ENCODE measurements at regions not wholly inside any gene's neighbourhood (a gene's known extent, or its start where the extent isn't known, plus 50 kb on each side); places are given as distances from the start of the nearest gene placed in this dataset.
"Not testable (repeated sequence)": the region's sequence is repeated elsewhere in the genome, so short reads cannot be mapped to it uniquely, and the experiment has no call there.

GRCh38 chr5:135151660-135152059, 117.6 kb upstream of the PITX1 start:
- not testable (repeated sequence) for H3K4me1 Mint-ChIP-seq; H3K9me3 ChIP-seq (ENCODE audit: control insufficient read depth, low read length, poor library complexity, severe bottlenecking); H3K4me3 Mint-ChIP-seq; H3K27ac Mint-ChIP-seq; H3K27me3 Mint-ChIP-seq; ATAC-seq; H3K36me3 Mint-ChIP-seq (ENCODE audit: low read depth); DNase-seq

- H3K4me1 Mint-ChIP-seq: no peaks in the 10 kb centered on the region
- no peak overlapping the region for H3K27ac Mint-ChIP-seq
- no peaks in the 10 kb centered on the region for H3K36me3 Mint-ChIP-seq (ENCODE audit: low read depth)
- no peak for DNase-seq
- H3K27me3 Mint-ChIP-seq: no peaks in the 10 kb centered on the region
- no peaks in the 10 kb centered on the region for H3K9me3 ChIP-seq (ENCODE audit: control insufficient read depth, low read length, poor library complexity, severe bottlenecking)
- H3K4me3 Mint-ChIP-seq: no peak overlapping the region
- ATAC-seq: no peak
Observed at GRCh38 chr5:135151256-135151655, 117.2 kb upstream of the PITX1 start.

DNA sequence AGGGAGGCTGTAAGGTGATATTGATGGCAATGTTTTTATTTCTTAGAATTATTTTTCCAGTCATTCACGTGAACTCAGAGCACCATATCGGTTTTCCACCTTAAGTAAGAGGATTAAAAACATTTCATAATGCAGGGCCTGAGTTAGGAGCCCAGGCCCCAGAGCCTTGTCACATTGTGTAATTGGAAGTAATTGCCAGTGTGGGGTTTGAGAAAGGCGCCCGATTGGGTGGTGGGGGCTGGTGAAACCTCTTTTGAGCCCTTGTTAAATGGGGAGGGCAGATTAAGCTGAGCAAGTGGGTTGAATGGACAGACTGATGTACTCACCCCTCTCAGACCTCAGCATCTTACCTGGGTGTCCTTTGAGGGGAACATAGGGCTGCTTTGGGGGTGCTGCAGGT, 116.7 kb upstream of the PITX1 start:
- H3K27me3 Mint-ChIP-seq: no peaks in the 10 kb centered on the region
- H3K36me3 Mint-ChIP-seq (ENCODE audit: low read depth): no peaks in the 10 kb centered on the region
- no peak overlapping the region for H3K27ac Mint-ChIP-seq
- no peak for DNase-seq
- no peak for ATAC-seq
- H3K9me3 ChIP-seq (ENCODE audit: control insufficient read depth, low read length, poor library complexity, severe bottlenecking): no peaks in the 10 kb centered on the region
- H3K4me3 Mint-ChIP-seq: no peak overlapping the region
- H3K4me1 Mint-ChIP-seq: no peaks in the 10 kb centered on the region

DNA sequence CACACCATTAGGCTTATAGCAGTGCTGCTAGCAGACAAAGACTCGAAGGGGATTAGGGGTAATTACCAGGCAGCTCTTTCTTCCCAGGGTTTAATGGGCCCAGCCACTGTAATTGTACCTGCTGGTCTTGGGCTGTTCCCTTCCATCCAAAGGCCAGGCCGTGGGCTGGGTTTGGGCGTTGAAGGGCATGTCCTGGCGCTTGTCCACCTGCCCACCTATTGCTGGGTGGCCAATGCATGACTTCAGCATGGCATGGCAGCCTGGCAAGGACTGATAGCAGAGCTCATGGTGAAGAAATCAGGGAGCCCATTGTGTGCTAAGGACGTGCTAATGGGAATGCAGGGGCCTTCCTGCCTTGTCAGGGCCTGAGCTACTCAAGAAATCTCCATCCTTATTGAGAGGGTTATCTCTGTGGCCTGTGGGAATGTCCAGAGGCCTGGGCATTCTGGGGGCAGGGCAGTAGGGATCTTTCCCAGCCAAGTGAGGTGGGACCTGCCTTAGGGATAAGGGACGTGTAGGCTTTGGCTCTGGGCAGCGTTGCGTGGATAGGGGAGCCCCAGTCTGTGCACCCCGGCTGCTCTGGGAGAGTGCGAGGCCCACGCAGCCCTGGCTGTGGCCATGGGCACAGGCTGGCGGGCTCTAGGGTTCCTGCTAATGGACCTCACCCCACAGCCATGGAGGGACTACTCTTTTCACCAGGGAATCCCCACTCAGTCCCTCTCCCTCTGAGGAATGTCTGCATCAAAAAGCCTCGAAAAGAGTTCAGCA, 116.1 kb upstream of the PITX1 start:
- no peaks in the 10 kb centered on the region for H3K36me3 Mint-ChIP-seq (ENCODE audit: low read depth)
- no peak for ATAC-seq
- no peaks in the 10 kb centered on the region for H3K4me1 Mint-ChIP-seq
- H3K27me3 Mint-ChIP-seq: no peaks in the 10 kb centered on the region
- no peak overlapping the region for H3K27ac Mint-ChIP-seq
- no peak overlapping the region for H3K4me3 Mint-ChIP-seq
- no peaks in the 10 kb centered on the region for H3K9me3 ChIP-seq (ENCODE audit: control insufficient read depth, low read length, poor library complexity, severe bottlenecking)
- DNase-seq: no peak

- H3K4me1 Mint-ChIP-seq: no peaks in the 10 kb centered on the region
- DNase-seq (no peak), ATAC-seq (no peak)
- no peak overlapping the region for H3K27ac Mint-ChIP-seq
- H3K27me3 Mint-ChIP-seq: no peaks in the 10 kb centered on the region
- H3K36me3 Mint-ChIP-seq (ENCODE audit: low read depth): no peaks in the 10 kb centered on the region
- H3K9me3 ChIP-seq (ENCODE audit: control insufficient read depth, low read length, poor library complexity, severe bottlenecking): no peaks in the 10 kb centered on the region
- no peak overlapping the region for H3K4me3 Mint-ChIP-seq
Observed at GRCh38 chr5:135149229-135149955, 115.4 kb upstream of the PITX1 start.

GRCh38 chr5:135147294-135148090, 113.5 kb upstream of the PITX1 start:
- DNase-seq: no peak
- no peaks in the 10 kb centered on the region for H3K4me1 Mint-ChIP-seq

DNA sequence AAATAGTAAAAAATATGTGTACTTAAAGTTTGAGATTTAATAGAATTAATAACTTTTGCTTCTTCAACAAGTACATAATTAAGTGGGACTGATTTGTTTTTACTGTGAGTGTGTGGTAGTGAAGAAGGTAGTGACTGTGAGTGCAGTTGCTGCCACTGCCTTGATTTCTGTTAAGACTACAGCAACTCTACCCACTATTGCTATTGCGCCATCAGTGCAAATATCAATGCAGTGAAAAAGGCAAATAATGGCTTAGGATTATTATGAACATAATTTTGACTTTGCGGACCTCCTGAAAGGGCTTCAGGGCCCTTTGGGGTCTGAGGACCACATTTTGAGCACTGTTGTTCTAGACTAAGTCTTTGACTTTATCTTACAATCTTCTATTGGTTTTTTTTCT, 112.0 kb upstream of the PITX1 start:
- H3K9me3 ChIP-seq (ENCODE audit: control insufficient read depth, low read length, poor library complexity, severe bottlenecking): no peaks in the 10 kb centered on the region
- Mint-ChIP-seq H3K36me3 (ENCODE audit: low read depth) (no peaks in the 10 kb centered on the region), H3K4me1 (no peaks in the 10 kb centered on the region), H3K4me3 (no peak overlapping the region), H3K27ac (no peak overlapping the region), H3K27me3 (no peaks in the 10 kb centered on the region)
- no peak for DNase-seq
- ATAC-seq: no peak

More at GRCh38 chr5:135147294-135148090, 113.5 kb upstream of the PITX1 start:
- no peaks in the 10 kb centered on the region for H3K9me3 ChIP-seq (ENCODE audit: control insufficient read depth, low read length, poor library complexity, severe bottlenecking)
- no peak overlapping the region for H3K27ac Mint-ChIP-seq
- no peak overlapping the region for H3K4me3 Mint-ChIP-seq
- H3K27me3 Mint-ChIP-seq: no peaks in the 10 kb centered on the region
- ATAC-seq: no peak
- H3K36me3 Mint-ChIP-seq (ENCODE audit: low read depth): no peaks in the 10 kb centered on the region

DNA sequence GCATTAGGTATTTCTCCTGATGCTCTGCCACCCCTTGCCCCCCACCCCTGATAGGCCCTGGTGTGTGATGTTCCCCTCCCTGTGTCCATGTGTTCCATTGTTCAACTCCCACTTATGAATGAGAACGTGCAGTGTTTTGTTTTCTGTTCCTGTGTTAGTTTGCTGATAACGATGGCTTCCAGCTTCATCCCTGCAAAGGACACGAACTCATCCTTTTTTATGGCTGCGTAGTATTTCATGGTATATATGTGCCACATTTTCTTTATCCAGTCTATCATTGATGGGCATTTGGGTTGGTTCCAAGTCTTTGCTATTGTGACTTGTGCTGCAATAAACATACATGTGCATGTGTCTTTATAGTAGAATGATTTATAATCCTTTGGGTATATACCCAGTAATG, 109.7 kb upstream of the PITX1 start:
- not testable (repeated sequence) for H3K27ac Mint-ChIP-seq; ATAC-seq; H3K36me3 Mint-ChIP-seq (ENCODE audit: low read depth); H3K4me3 Mint-ChIP-seq; DNase-seq; H3K27me3 Mint-ChIP-seq; H3K9me3 ChIP-seq (ENCODE audit: control insufficient read depth, low read length, poor library complexity, severe bottlenecking); H3K4me1 Mint-ChIP-seq

DNA sequence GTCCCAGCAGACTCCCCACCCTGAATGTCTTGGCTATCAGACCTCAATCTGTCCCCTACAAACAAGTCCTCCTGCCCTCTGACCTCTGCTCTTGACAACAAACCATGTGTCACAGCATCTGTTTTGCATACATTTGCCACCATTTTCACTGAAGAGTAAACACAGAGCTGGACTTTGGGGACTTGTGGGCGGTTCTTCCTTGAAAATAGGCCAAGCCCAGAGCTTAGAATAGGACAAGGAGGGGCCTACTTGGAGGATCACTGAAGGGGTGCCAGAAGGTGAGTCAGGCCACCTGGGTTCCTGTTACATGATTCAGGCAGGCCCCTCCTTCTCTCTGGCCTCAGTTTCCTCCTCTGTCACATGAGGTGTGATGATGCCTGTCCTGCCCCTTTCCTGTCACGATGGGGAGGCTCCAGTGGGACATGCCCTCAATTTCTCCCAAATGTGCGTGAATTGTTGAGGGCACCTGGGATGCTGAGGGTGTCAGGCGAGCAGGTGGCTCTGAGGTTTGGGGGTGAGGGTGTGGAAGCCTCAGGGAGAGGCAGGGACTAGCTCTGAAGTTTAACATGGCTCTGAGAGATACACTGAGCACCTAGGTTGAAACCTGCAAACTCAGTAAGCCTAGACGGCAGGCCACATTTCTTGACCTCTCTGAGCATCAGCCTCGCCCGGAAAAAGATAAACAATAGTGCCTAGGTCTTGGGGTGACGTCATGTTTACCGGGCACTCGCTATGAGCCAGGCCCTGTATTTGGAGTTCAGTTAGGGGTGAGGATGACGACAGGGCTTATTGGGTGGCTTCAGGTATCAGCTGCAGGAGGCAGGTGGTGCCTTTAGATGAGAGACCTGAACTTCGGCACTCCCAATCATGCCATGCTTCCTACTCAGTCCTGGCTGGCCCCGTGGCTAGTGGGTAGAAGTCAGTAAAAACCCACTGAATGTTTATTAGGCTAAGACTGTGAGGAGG, 107.6 kb upstream of the PITX1 start:
- Mint-ChIP-seq H3K4me1 (no peaks in the 10 kb centered on the region), H3K4me3 (no peak overlapping the region), H3K27ac (no peak overlapping the region)

GRCh38 chr5:135140446-135141204, 106.6 kb upstream of the PITX1 start:
- H3K9me3 ChIP-seq (ENCODE audit: control insufficient read depth, low read length, poor library complexity, severe bottlenecking): no peaks in the 10 kb centered on the region
- no peaks in the 10 kb centered on the region for H3K36me3 Mint-ChIP-seq (ENCODE audit: low read depth)
- no peaks in the 10 kb centered on the region for H3K4me1 Mint-ChIP-seq
- no peak overlapping the region for H3K4me3 Mint-ChIP-seq
- ATAC-seq: peak; percentile 58
- no peak for DNase-seq
- H3K27me3 Mint-ChIP-seq: peaks cover 15% of the 10 kb centered on the region
- no peak overlapping the region for H3K27ac Mint-ChIP-seq

More for the DNA sequence above, 107.6 kb upstream of the PITX1 start:
- no peaks in the 10 kb centered on the region for H3K36me3 Mint-ChIP-seq (ENCODE audit: low read depth)
- no peak for DNase-seq
- ATAC-seq: no peak
- H3K27me3 Mint-ChIP-seq: peaks cover 13% of the 10 kb centered on the region
- H3K9me3 ChIP-seq (ENCODE audit: control insufficient read depth, low read length, poor library complexity, severe bottlenecking): no peaks in the 10 kb centered on the region

GRCh38 chr5:135139381-135140134, 105.5 kb upstream of the PITX1 start:
- no peaks in the 10 kb centered on the region for H3K9me3 ChIP-seq (ENCODE audit: control insufficient read depth, low read length, poor library complexity, severe bottlenecking)
- DNase-seq (no peak), ATAC-seq (no peak)
- H3K36me3 Mint-ChIP-seq (ENCODE audit: low read depth): no peaks in the 10 kb centered on the region
- H3K4me1 Mint-ChIP-seq: no peaks in the 10 kb centered on the region
- H3K4me3 Mint-ChIP-seq: no peak overlapping the region
- H3K27me3 Mint-ChIP-seq: peaks cover 22% of the 10 kb centered on the region
- H3K27ac Mint-ChIP-seq: no peak overlapping the region
